ENCODE measurements at regions not wholly inside any gene's neighbourhood (a gene's known extent, or its start where the extent isn't known, plus 50 kb on each side); places are given as distances from the start of the nearest gene placed in this dataset.

DNA sequence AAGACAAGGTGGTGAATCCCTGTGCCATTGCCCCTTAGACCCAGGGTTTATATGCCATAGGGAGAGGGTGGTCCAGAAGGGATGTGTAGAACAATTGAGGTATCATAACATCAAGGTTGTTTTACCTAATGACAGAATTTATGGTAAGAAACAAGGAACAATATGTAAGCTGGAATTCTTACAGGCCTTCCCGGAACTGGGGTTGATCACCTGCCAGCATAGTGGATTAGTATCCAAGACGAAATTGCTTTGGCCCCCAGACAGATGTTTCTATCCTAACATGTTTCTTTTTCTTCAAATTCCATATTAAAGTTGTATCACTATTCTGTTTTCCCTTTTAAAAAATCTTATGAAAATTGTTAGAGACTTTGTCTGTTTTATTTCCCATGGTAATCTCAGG, 343.8 kb upstream of the ANO3 start:
- TF ChIP-seq, protein P1, sequence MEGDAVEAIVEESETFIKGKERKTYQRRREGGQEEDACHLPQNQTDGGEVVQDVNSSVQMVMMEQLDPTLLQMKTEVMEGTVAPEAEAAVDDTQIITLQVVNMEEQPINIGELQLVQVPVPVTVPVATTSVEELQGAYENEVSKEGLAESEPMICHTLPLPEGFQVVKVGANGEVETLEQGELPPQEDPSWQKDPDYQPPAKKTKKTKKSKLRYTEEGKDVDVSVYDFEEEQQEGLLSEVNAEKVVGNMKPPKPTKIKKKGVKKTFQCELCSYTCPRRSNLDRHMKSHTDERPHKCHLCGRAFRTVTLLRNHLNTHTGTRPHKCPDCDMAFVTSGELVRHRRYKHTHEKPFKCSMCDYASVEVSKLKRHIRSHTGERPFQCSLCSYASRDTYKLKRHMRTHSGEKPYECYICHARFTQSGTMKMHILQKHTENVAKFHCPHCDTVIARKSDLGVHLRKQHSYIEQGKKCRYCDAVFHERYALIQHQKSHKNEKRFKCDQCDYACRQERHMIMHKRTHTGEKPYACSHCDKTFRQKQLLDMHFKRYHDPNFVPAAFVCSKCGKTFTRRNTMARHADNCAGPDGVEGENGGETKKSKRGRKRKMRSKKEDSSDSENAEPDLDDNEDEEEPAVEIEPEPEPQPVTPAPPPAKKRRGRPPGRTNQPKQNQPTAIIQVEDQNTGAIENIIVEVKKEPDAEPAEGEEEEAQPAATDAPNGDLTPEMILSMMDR (IDR thresholded peaks at IDR 0.05) = no peak
- no peak for TF ChIP-seq POLR2A (IDR thresholded peaks at IDR 0.05)
